ENCODE measurements at regions not wholly inside any gene's neighbourhood (a gene's known extent, or its start where the extent isn't known, plus 50 kb on each side); places are given as distances from the start of the nearest gene placed in this dataset.

- H3K4me3 Mint-ChIP-seq, result no peak overlapping the region
- CTCF ChIA-PET, result no interaction called here
Observed at GRCh38 chr21:22670148-22670547, 1671.9 kb downstream of the NCAM2 start.

GRCh38 chr21:22679207-22679606 is 1681.0 kb downstream of the NCAM2 start:
- no peak for DNase-seq (ENCODE audit: low spot score)
- no peak overlapping the region for H3K27ac Mint-ChIP-seq
- H3K36me3 Mint-ChIP-seq, result peaks cover 13% of the 10 kb centered on the region
- no peaks in the 10 kb centered on the region for H3K27me3 Mint-ChIP-seq (ENCODE audit: low read depth)
- ChIA-PET POLR2A (no interaction called here), CTCF (no interaction called here)
- no peak for ATAC-seq
- H3K4me1 Mint-ChIP-seq, result no peaks in the 10 kb centered on the region
- no peak overlapping the region for H3K4me3 Mint-ChIP-seq
- H3K9me3 Mint-ChIP-seq, result peaks cover 32% of the 10 kb centered on the region
- no peak for TF ChIP-seq NR1H2 (CRISPR knock-in tag; IDR thresholded peaks at IDR 0.05)
- TF ChIP-seq PRRX2 (CRISPR knock-in tag; IDR thresholded peaks at IDR 0.05), result no peak
- TF ChIP-seq ETV6 (CRISPR knock-in tag; IDR thresholded peaks at IDR 0.05), result no peak
- TF ChIP-seq TP53 (CRISPR knock-in tag; IDR thresholded peaks at IDR 0.05), result no peak
- no peak for TF ChIP-seq AFF4 (CRISPR knock-in tag; IDR thresholded peaks at IDR 0.05; ENCODE audit: borderline replicate concordance)
- no peak for TF ChIP-seq CBFB (CRISPR knock-in tag; IDR thresholded peaks at IDR 0.05; ENCODE audit: low read depth)
- TF ChIP-seq ATF6 (CRISPR knock-in tag; IDR thresholded peaks at IDR 0.05), result no peak
- TF ChIP-seq ZNF138 (CRISPR knock-in tag; conservative IDR thresholded peaks at IDR 0.05), result no peak
- TF ChIP-seq TCF7 (CRISPR knock-in tag; IDR thresholded peaks at IDR 0.05; ENCODE audit: low read depth), result no peak
- no peak for TF ChIP-seq MLX (CRISPR knock-in tag; IDR thresholded peaks at IDR 0.05)
- TF ChIP-seq MYBL2 (CRISPR knock-in tag; IDR thresholded peaks at IDR 0.05), result no peak
- TF ChIP-seq IRF1 (CRISPR knock-in tag; IDR thresholded peaks at IDR 0.05), result no peak

More at GRCh38 chr21:22670148-22670547, 1671.9 kb downstream of the NCAM2 start:
- H3K4me1 Mint-ChIP-seq, result no peaks in the 10 kb centered on the region
- TF ChIP-seq ATF6 (CRISPR knock-in tag; IDR thresholded peaks at IDR 0.05) (no peak), AR (CRISPR knock-in tag; IDR thresholded peaks at IDR 0.05) (no peak), MXD4 (CRISPR knock-in tag; IDR thresholded peaks at IDR 0.05; ENCODE audit: borderline replicate concordance) (no peak), E2F1 (CRISPR knock-in tag; IDR thresholded peaks at IDR 0.05) (no peak), ZNF416 (CRISPR knock-in tag; IDR thresholded peaks at IDR 0.05) (no peak), TEAD4 (CRISPR knock-in tag; IDR thresholded peaks at IDR 0.05) (no peak)
- H3K27ac Mint-ChIP-seq, result no peak overlapping the region
- DNase-seq (ENCODE audit: low spot score) (no peak), ATAC-seq (no peak)
- peaks cover 33% of the 10 kb centered on the region for H3K9me3 Mint-ChIP-seq
- POLR2A ChIA-PET, result no interaction called here
- H3K27me3 Mint-ChIP-seq (ENCODE audit: low read depth), result no peaks in the 10 kb centered on the region
- peaks cover 24% of the 10 kb centered on the region for H3K36me3 Mint-ChIP-seq

Measured in WTC11 (cell line).